ENCODE measurements at regions not wholly inside any gene's neighbourhood (a gene's known extent, or its start where the extent isn't known, plus 50 kb on each side); places are given as distances from the start of the nearest gene placed in this dataset.

- TF ChIP-seq, protein P1, sequence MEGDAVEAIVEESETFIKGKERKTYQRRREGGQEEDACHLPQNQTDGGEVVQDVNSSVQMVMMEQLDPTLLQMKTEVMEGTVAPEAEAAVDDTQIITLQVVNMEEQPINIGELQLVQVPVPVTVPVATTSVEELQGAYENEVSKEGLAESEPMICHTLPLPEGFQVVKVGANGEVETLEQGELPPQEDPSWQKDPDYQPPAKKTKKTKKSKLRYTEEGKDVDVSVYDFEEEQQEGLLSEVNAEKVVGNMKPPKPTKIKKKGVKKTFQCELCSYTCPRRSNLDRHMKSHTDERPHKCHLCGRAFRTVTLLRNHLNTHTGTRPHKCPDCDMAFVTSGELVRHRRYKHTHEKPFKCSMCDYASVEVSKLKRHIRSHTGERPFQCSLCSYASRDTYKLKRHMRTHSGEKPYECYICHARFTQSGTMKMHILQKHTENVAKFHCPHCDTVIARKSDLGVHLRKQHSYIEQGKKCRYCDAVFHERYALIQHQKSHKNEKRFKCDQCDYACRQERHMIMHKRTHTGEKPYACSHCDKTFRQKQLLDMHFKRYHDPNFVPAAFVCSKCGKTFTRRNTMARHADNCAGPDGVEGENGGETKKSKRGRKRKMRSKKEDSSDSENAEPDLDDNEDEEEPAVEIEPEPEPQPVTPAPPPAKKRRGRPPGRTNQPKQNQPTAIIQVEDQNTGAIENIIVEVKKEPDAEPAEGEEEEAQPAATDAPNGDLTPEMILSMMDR (IDR thresholded peaks at IDR 0.05; ENCODE audit: low read depth, low read length, poor library complexity, severe bottlenecking), result no peak
- TF ChIP-seq EZH2phosphoT487 (IDR thresholded peaks at IDR 0.05; ENCODE audit: borderline replicate concordance, low read length), result no peak
These were observed 160.6 kb upstream of the GATB start for GRCh38 chr4:151921386-151921785.

All from DOHH2 (cell line).